HTR-8/SVneo (cell line): ENCODE measurements at regions not wholly inside any gene's neighbourhood (a gene's known extent, or its start where the extent isn't known, plus 50 kb on each side); places are given as distances from the start of the nearest gene placed in this dataset.
A peak's percentile ranks its signal among the peaks of the same experiment; 100 is the strongest.

ENCODE experiments used
- DNase-seq: peaks from one replicate; pipeline ENCODE4 v3.0.0; 2011; ENCODE audit warnings: low spot score, mixed read lengths; ENCODE audit not compliant: insufficient read length
- FAIRE-seq: peaks from 2 replicates; lab custom pipeline; 2011; peaks lifted over from hg19 to GRCh38; lab: Jason Lieb, UNC

- DNase-seq (no peak), FAIRE-seq (no peak)
Measured at GRCh38 chr9:103721056-103721455, 373.1 kb upstream of the SMC2 start.

- DNase-seq (no peak), FAIRE-seq (no peak)
Measured at GRCh38 chr9:103730866-103731265, 363.2 kb upstream of the SMC2 start.

- FAIRE-seq (no peak), DNase-seq (peak; percentile 8)
Measured at GRCh38 chr9:103731541-103731940, 362.6 kb upstream of the SMC2 start.

- no peak for DNase-seq
- no peak for FAIRE-seq
Measured at GRCh38 chr9:103734471-103734870, 359.6 kb upstream of the SMC2 start.

GRCh38 chr9:103755441-103755840 lies 338.7 kb upstream of the SMC2 start:
- DNase-seq = no peak
- no peak for FAIRE-seq

- FAIRE-seq (no peak), DNase-seq (no peak)
Measured at GRCh38 chr9:103755986-103756385, 338.1 kb upstream of the SMC2 start.

GRCh38 chr9:103757062-103757461 lies 337.0 kb upstream of the SMC2 start:
- DNase-seq (no peak), FAIRE-seq (no peak)

- DNase-seq = no peak
- FAIRE-seq = no peak
Measured at GRCh38 chr9:103761466-103761865, 332.6 kb upstream of the SMC2 start.

- DNase-seq = no peak
- no peak for FAIRE-seq
Measured at GRCh38 chr9:103789686-103790085, 304.4 kb upstream of the SMC2 start.

GRCh38 chr9:103798620-103799019 lies 295.5 kb upstream of the SMC2 start:
- FAIRE-seq (no peak), DNase-seq (peak; percentile 36)

- DNase-seq (no peak), FAIRE-seq (no peak)
Measured at GRCh38 chr9:103799959-103800358, 294.1 kb upstream of the SMC2 start.

- peak; percentile 26 for FAIRE-seq
- peak; percentile 10 for DNase-seq
Measured at GRCh38 chr9:103802068-103802467, 292.0 kb upstream of the SMC2 start.

GRCh38 chr9:103803245-103803644 lies 290.9 kb upstream of the SMC2 start:
- DNase-seq (no peak), FAIRE-seq (no peak)

- FAIRE-seq (no peak), DNase-seq (peak; percentile 62)
Measured at GRCh38 chr9:103804077-103804735, 289.9 kb upstream of the SMC2 start.

- FAIRE-seq (no peak), DNase-seq (no peak)
Measured at GRCh38 chr9:103809745-103810144, 284.4 kb upstream of the SMC2 start.

GRCh38 chr9:103811462-103811861 lies 282.6 kb upstream of the SMC2 start:
- DNase-seq = no peak
- FAIRE-seq = no peak

GRCh38 chr9:103816146-103816545 lies 278.0 kb upstream of the SMC2 start:
- FAIRE-seq (no peak), DNase-seq (no peak)

GRCh38 chr9:103819936-103820335 lies 274.2 kb upstream of the SMC2 start:
- FAIRE-seq = no peak
- no peak for DNase-seq

- FAIRE-seq (no peak), DNase-seq (no peak)
Measured at GRCh38 chr9:103821115-103821514, 273.0 kb upstream of the SMC2 start.

GRCh38 chr9:103837940-103838339 lies 256.2 kb upstream of the SMC2 start:
- FAIRE-seq (no peak), DNase-seq (no peak)

- FAIRE-seq (no peak), DNase-seq (no peak)
Measured at GRCh38 chr9:103839197-103839596, 254.9 kb upstream of the SMC2 start.

GRCh38 chr9:103867886-103868285 lies 226.2 kb upstream of the SMC2 start:
- DNase-seq (no peak), FAIRE-seq (no peak)

- DNase-seq (no peak), FAIRE-seq (no peak)
Measured at GRCh38 chr9:103872811-103873210, 221.3 kb upstream of the SMC2 start.
